22Rv1 (cell line): ENCODE measurements at regions not wholly inside any gene's neighbourhood (a gene's known extent, or its start where the extent isn't known, plus 50 kb on each side); places are given as distances from the start of the nearest gene placed in this dataset.

Experiments
- H3K27ac ChIP-seq: fragments of 450-650 bp; 2 replicates; pipeline ENCODE4 v1.5.1; 2017
- CTCF ChIP-seq: fragments of 450-650 bp; IDR thresholded peaks from 2 replicates; pipeline ENCODE4 v1.5.1; 2017; ENCODE audit warnings: mild to moderate bottlenecking
- ZFX ChIP-seq: fragments of 450-650 bp; IDR thresholded peaks from 2 replicates; pipeline ENCODE4 v1.6.1; 2017; ENCODE audit warnings: antibody characterized with exemption, borderline replicate concordance

- no peak for TF ChIP-seq CTCF
- no peak for TF ChIP-seq ZFX
Measured at GRCh38 chr2:151070253-151070652, 191.4 kb downstream of the RBM43 start.

GRCh38 chr2:151067658-151068369 lies 193.8 kb downstream of the RBM43 start:
- TF ChIP-seq CTCF, result no peak
- no peak for TF ChIP-seq ZFX

More at GRCh38 chr2:151070253-151070652, 191.4 kb downstream of the RBM43 start:
- no peak overlapping the region for H3K27ac ChIP-seq

GRCh38 chr2:151063271-151063670 lies 198.4 kb downstream of the RBM43 start:
- TF ChIP-seq ZFX (no peak), CTCF (no peak)

More at GRCh38 chr2:151067658-151068369, 193.8 kb downstream of the RBM43 start:
- H3K27ac ChIP-seq, result no peak overlapping the region

GRCh38 chr2:151060287-151060686 lies 201.4 kb downstream of the RBM43 start:
- no peak overlapping the region for H3K27ac ChIP-seq
- TF ChIP-seq CTCF (no peak), ZFX (no peak)

More at GRCh38 chr2:151063271-151063670, 198.4 kb downstream of the RBM43 start:
- no peak overlapping the region for H3K27ac ChIP-seq

GRCh38 chr2:151056870-151057269 lies 204.8 kb downstream of the RBM43 start:
- no peak overlapping the region for H3K27ac ChIP-seq
- TF ChIP-seq ZFX, result no peak
- TF ChIP-seq CTCF, result no peak

- TF ChIP-seq ZFX (no peak), CTCF (no peak)
- H3K27ac ChIP-seq, result no peak overlapping the region
Measured at GRCh38 chr2:151053661-151053990, 208.0 kb downstream of the RBM43 start.

- TF ChIP-seq ZFX (no peak), CTCF (no peak)
- no peak overlapping the region for H3K27ac ChIP-seq
Measured at GRCh38 chr2:151052850-151053660, 208.6 kb downstream of the RBM43 start.
